Mesothelial cell of epicardium (in vitro differentiated cells): ENCODE measurements at regions not wholly inside any gene's neighbourhood (a gene's known extent, or its start where the extent isn't known, plus 50 kb on each side); places are given as distances from the start of the nearest gene placed in this dataset.

Source experiments
- DNase-seq, 2 experiments: peaks; one replicate each; pipeline ENCODE4 v3.0.0; 2021; ENCODE audit warnings: low spot score in 2 of 2; ENCODE audit not compliant: unreplicated experiment in 2 of 2
- H3K27ac Mint-ChIP-seq: 2 replicates; pipeline ENCODE4 v1.8.0; 2021; ENCODE audit warnings: mixed read lengths
- H3K27me3 Mint-ChIP-seq: 2 replicates; pipeline ENCODE4 v1.8.0; 2021; ENCODE audit warnings: low read depth, mixed read lengths
- H3K36me3 Mint-ChIP-seq: 2 replicates; pipeline ENCODE4 v1.8.0; 2021; ENCODE audit warnings: mixed read lengths
- H3K4me1 Mint-ChIP-seq: 2 replicates; pipeline ENCODE4 v1.8.0; 2021; ENCODE audit warnings: mixed read lengths
- H3K4me3 Mint-ChIP-seq: 2 replicates; pipeline ENCODE4 v1.8.0; 2021; ENCODE audit warnings: mild to moderate bottlenecking, moderate library complexity, mixed read lengths
- H3K9me3 Mint-ChIP-seq: 2 replicates; pipeline ENCODE4 v1.8.0; 2021; ENCODE audit warnings: mixed read lengths
- TF ChIP-seq, protein P1 (sequence below): fragments of 200-600 bp; sonication (generic); IDR thresholded peaks from one replicate; pipeline ENCODE4 v1.5.0; 2021; ENCODE audit warnings: antibody characterized with exemption; ENCODE audit not compliant: unreplicated experiment

DNA sequence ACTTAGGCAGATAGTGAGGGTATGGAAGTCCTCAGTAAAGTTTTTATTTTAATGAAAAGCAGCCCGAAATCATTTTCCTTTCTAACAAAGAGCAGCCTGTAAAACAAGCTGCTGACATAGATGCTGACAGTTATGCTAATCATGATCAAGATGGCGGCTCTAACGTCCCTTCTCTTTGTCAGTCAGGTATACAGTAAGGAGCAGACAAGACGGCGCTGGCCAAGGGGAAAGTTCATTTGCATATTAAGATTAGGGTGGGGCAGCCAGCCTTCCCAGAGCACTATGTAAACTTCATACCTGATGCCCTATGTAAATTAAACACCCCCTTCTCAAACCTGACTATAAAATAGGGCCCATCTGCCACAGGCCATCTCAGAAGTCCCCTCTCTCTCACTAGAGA is 76.9 kb downstream of the MAGEB10 start:
- H3K36me3 Mint-ChIP-seq: no peaks in the 10 kb centered on the region
- TF ChIP-seq, protein P1, sequence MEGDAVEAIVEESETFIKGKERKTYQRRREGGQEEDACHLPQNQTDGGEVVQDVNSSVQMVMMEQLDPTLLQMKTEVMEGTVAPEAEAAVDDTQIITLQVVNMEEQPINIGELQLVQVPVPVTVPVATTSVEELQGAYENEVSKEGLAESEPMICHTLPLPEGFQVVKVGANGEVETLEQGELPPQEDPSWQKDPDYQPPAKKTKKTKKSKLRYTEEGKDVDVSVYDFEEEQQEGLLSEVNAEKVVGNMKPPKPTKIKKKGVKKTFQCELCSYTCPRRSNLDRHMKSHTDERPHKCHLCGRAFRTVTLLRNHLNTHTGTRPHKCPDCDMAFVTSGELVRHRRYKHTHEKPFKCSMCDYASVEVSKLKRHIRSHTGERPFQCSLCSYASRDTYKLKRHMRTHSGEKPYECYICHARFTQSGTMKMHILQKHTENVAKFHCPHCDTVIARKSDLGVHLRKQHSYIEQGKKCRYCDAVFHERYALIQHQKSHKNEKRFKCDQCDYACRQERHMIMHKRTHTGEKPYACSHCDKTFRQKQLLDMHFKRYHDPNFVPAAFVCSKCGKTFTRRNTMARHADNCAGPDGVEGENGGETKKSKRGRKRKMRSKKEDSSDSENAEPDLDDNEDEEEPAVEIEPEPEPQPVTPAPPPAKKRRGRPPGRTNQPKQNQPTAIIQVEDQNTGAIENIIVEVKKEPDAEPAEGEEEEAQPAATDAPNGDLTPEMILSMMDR: no peak
- peaks cover 22% of the 10 kb centered on the region for H3K9me3 Mint-ChIP-seq
- no peak overlapping the region for H3K4me3 Mint-ChIP-seq
- DNase-seq: no peak
- no peaks in the 10 kb centered on the region for H3K27me3 Mint-ChIP-seq
- no peak overlapping the region for H3K27ac Mint-ChIP-seq
- peaks cover 10% of the 10 kb centered on the region for H3K4me1 Mint-ChIP-seq

DNA sequence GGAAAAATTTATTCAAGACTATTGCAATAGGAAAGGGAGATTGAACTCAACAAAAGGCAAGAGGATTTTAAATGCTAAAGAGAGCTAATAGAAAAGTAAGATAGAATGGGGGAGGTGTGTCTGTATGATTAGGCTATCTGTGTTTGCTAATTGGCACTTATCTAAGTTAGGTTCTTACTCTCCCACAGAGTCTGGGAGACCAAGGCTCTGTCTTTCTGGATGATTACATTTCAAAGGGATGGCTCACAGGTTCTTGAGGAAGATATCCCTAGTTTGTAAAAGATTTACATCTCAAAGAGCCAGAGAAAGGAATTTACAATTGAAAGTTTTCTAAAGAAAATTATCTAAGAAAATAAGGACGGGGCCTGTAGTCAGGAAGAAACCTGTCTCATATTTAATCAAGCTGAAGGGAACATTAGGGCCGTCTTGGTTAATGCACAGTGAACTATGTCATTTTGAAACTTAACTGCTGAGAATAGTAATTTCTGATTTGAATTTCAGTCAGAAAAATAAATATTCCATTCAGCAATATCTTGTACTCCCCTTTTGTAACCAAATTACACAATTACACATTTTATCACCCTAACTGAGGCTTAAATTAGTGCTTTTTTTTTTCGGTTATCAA is 75.8 kb downstream of the MAGEB10 start:
- no peak overlapping the region for H3K27ac Mint-ChIP-seq
- H3K27me3 Mint-ChIP-seq: no peaks in the 10 kb centered on the region
- H3K4me1 Mint-ChIP-seq: peaks cover 10% of the 10 kb centered on the region
- no peak for DNase-seq
- H3K4me3 Mint-ChIP-seq: no peak overlapping the region
- no peaks in the 10 kb centered on the region for H3K36me3 Mint-ChIP-seq
- TF ChIP-seq, protein P1: no peak
- peaks cover 24% of the 10 kb centered on the region for H3K9me3 Mint-ChIP-seq

GRCh38 chrX:27882695-27883094 is 74.9 kb downstream of the MAGEB10 start:
- DNase-seq: no peak
- H3K9me3 Mint-ChIP-seq: peaks cover 19% of the 10 kb centered on the region
- no peaks in the 10 kb centered on the region for H3K27me3 Mint-ChIP-seq
- H3K4me3 Mint-ChIP-seq: no peak overlapping the region
- no peak overlapping the region for H3K27ac Mint-ChIP-seq
- TF ChIP-seq, protein P1: no peak
- H3K36me3 Mint-ChIP-seq: no peaks in the 10 kb centered on the region
- peaks cover 10% of the 10 kb centered on the region for H3K4me1 Mint-ChIP-seq

- TF ChIP-seq, protein P1: no peak
- Mint-ChIP-seq H3K4me1 (peaks cover 6% of the 10 kb centered on the region), H3K4me3 (no peak overlapping the region), H3K9me3 (peaks cover 22% of the 10 kb centered on the region), H3K27me3 (no peaks in the 10 kb centered on the region), H3K36me3 (no peaks in the 10 kb centered on the region), H3K27ac (no peak overlapping the region)
- DNase-seq: no peak
These were observed 71.1 kb downstream of the MAGEB10 start for GRCh38 chrX:27878862-27879261.
